D721Med (cell line): ENCODE measurements at regions not wholly inside any gene's neighbourhood (a gene's known extent, or its start where the extent isn't known, plus 50 kb on each side); places are given as distances from the start of the nearest gene placed in this dataset.
A peak's percentile ranks its signal among the peaks of the same experiment; 100 is the strongest.
"Not testable (repeated sequence)": the region's sequence is repeated elsewhere in the genome, so short reads cannot be mapped to it uniquely, and the experiment has no call there.

Experiments
- DNase-seq: peaks from one replicate; pipeline ENCODE4 v3.0.0; 2011; ENCODE audit warnings: low spot score; ENCODE audit not compliant: insufficient read length
- FAIRE-seq: peaks from 2 replicates; lab custom pipeline; 2011; peaks lifted over from hg19 to GRCh38; lab: Jason Lieb, UNC
- CTCF ChIP-seq: IDR thresholded peaks from 2 replicates; pipeline ENCODE4 v1.5.1; 2012; ENCODE audit warnings: mild to moderate bottlenecking, control low read depth; ENCODE audit not compliant: insufficient read depth; ENCODE audit errors: missing control alignments

- TF ChIP-seq CTCF, result no peak
- no peak for DNase-seq
- peak; percentile 76 for FAIRE-seq
These were observed 80.2 kb downstream of the RGS2 start for GRCh38 chr1:192889082-192889481.

- DNase-seq (no peak), FAIRE-seq (peak; percentile 55)
- no peak for TF ChIP-seq CTCF
These were observed 81.3 kb downstream of the RGS2 start for GRCh38 chr1:192890134-192890533.

DNA sequence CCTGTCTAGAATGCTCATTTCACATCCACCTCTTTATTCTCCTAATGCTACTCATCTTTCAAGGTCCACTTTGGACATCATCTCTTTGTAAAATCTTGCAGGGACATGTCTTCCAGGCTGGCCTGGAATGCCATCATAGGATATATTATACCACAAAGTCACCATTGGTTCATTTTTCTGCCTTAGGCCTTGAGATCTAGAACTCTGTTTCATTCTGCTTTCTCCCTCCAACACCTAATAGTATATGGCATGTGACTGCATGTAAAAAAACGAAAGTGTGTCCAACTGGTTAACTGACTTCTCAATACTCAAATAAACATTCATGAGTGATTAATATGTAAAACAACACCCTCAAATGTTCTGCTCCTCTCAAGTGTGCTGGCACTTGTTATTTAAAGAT lies 84.1 kb downstream of the RGS2 start:
- TF ChIP-seq CTCF, result no peak
- FAIRE-seq (peak; percentile 77), DNase-seq (no peak)

DNA sequence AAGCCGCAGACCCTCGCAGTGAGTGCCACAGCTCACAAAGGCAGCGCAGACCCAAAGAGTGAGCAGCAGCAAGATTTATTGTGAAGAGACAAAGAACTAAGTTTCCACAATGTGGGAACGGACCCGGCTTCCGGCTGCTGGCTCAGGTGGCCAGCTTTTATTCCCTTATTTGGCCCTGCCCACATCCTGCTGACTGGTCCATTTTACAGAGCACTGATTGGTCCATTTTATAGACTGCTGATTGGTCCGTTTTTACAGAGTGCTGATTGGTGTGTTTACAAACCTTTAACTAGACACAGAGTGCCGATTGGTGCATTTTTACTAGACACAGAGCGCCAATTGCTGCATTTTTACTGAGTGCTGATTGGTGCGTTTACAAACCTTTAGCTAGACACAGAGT lies 86.6 kb downstream of the RGS2 start:
- not testable (repeated sequence) for FAIRE-seq

DNA sequence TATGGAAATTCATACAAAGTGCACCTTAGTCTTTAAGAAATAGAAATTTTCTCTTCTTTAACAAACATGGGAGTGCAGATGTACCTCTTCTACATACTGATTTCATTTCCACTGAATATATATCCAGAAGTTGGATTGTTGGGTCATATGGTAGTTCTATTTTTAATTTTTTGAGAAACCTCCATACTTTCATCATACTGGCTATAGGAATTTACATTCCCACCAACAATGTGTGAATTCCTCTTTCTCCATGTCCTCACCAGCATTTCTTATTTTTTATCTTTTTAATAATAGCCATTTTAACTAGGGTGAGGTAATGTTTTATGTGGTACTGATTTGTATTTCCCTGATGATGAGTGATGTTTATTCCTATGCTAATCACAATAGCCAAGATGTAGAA lies 87.5 kb downstream of the RGS2 start:
- no peak for DNase-seq
- no peak for FAIRE-seq

More for the DNA sequence above, 86.6 kb downstream of the RGS2 start:
- DNase-seq, result not testable (repeated sequence)

DNA sequence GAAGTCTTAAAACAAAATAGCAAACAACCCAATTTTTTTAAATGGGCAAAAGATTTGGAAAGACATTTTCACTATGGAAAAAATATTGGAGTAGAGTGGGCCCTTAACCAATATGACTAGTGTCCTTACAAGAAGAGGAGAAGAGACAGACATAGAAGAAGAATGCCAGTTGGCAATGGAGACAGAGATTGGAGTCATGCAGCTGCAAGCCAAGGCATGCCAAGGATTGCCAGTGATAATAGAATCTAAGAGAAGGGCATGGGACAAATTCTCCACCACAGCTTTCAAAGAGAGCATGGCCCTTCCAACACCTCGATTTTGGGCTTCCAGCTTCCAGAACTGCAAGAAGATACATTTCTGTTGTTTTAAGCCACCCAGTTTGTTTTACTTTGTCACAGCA lies 92.7 kb downstream of the RGS2 start:
- TF ChIP-seq CTCF, result no peak
- FAIRE-seq, result no peak
- DNase-seq, result no peak

More for the DNA sequence above, 87.5 kb downstream of the RGS2 start:
- no peak for TF ChIP-seq CTCF

DNA sequence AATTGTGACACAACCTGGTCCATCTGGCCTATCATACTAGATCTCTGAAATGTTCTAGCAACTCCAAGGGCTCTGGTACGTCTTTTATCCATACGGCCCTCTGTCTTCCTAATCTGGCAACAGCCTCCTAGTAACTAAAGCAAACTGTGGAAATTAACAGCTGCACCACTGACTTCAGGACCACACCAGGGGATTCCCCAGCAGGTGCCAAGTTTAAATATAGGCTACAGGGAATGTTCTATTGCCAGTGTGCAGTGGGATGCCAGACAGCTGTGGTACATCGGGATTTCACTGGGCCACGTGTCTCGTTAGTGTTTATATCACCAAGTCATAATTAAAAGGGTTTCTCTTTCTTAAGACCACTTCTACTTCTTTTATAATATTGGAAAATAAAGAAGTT lies 94.3 kb downstream of the RGS2 start:
- FAIRE-seq (no peak), DNase-seq (no peak)
- no peak for TF ChIP-seq CTCF

DNA sequence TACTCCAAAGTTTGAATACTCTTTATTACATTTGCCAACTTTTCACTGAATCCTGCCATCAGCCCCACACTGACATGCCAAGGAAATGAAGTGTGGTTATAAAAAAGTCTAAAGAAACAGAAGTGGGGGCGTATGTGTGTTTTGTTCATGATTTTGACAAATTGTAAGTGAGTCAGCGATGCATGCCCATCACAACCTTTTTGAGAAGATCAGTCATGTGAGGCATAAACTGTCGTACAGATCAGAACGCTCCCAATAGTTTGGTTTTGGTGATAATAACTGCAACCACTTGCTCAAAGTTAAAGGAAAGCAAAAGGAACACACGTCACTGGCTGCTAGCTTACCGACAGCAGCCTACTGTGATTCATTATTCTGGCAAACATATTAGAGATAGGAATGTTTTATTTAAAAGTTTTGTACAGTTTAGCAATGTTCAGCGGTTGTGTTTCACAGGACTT lies 95.6 kb downstream of the RGS2 start:
- no peak for TF ChIP-seq CTCF
- no peak for DNase-seq
- FAIRE-seq, result no peak
